GM23338 (cell line): ENCODE measurements at regions not wholly inside any gene's neighbourhood (a gene's known extent, or its start where the extent isn't known, plus 50 kb on each side); places are given as distances from the start of the nearest gene placed in this dataset.

Source experiments
- CREB1 ChIP-seq: fragments of 250-450 bp; sonication (Bioruptor Pico); IDR thresholded peaks from 2 replicates; pipeline ENCODE4 v1.5.0; 2020; ENCODE audit warnings: low read depth, mild to moderate bottlenecking, moderate library complexity
- CTCF ChIP-seq, 2 experiments: fragments of 200-600 bp in 1 of 2; sonication (generic) in 1 of 2; conservative IDR thresholded peaks; 2 replicates each; pipeline versions ENCODE4 v1.5.1 to v1.6.1; 2016 to 2017; ENCODE audit warnings: antibody characterized with exemption in 2 of 2, low read depth in 2 of 2, mild to moderate bottlenecking in 2 of 2, moderate library complexity in 1 of 2
- ETS1 ChIP-seq: IDR thresholded peaks from 2 replicates; pipeline ENCODE4 v1.6.1; 2016; ENCODE audit warnings: antibody characterized with exemption
- EZH2 ChIP-seq: fragments of 200-600 bp; sonication (generic); IDR thresholded peaks from one replicate; pipeline ENCODE4 v1.8.0; 2017; ENCODE audit warnings: antibody characterized with exemption, mild to moderate bottlenecking, low read depth; ENCODE audit not compliant: unreplicated experiment
- EZH2phosphoT487 ChIP-seq: fragments of 200-600 bp; sonication (generic); IDR thresholded peaks from one replicate; pipeline ENCODE4 v1.8.1; 2018; ENCODE audit warnings: antibody characterized with exemption; ENCODE audit not compliant: unreplicated experiment
- JUNB ChIP-seq: IDR thresholded peaks from one replicate; pipeline ENCODE4 v1.6.1; 2016; ENCODE audit warnings: antibody characterized with exemption; ENCODE audit not compliant: unreplicated experiment
- POLR2AphosphoS5 ChIP-seq: IDR thresholded peaks from 2 replicates; pipeline ENCODE4 v1.6.1; 2016; ENCODE audit warnings: antibody characterized with exemption, low read depth
- REST ChIP-seq: IDR thresholded peaks from one replicate; pipeline ENCODE4 v1.6.1; 2018; ENCODE audit warnings: antibody characterized with exemption; ENCODE audit not compliant: unreplicated experiment
- ZNF114 ChIP-seq: fragments of 250-450 bp; sonication (Bioruptor Pico); IDR thresholded peaks from 2 replicates; pipeline ENCODE4 v1.5.0; 2020; ENCODE audit warnings: mild to moderate bottlenecking, moderate library complexity

GRCh38 chr10:36051500-36051991 is 409.4 kb upstream of the FZD8 start:
- TF ChIP-seq POLR2AphosphoS5 (no peak), CTCF (conservative IDR thresholded peaks at IDR 0.05; ENCODE audit: low read depth in 2 of 2) (no peak), EZH2phosphoT487 (no peak), EZH2 (no peak), REST (no peak), ETS1 (no peak), CREB1 (CRISPR knock-in tag) (no peak), JUNB (no peak), ZNF114 (no peak)
